ENCODE measurements at regions not wholly inside any gene's neighbourhood (a gene's known extent, or its start where the extent isn't known, plus 50 kb on each side); places are given as distances from the start of the nearest gene placed in this dataset.

- DNase-seq (ENCODE audit: low read depth) = no peak
Observed at GRCh38 chr13:59111751-59112171, 1052.0 kb downstream of the DIAPH3 start.

DNA sequence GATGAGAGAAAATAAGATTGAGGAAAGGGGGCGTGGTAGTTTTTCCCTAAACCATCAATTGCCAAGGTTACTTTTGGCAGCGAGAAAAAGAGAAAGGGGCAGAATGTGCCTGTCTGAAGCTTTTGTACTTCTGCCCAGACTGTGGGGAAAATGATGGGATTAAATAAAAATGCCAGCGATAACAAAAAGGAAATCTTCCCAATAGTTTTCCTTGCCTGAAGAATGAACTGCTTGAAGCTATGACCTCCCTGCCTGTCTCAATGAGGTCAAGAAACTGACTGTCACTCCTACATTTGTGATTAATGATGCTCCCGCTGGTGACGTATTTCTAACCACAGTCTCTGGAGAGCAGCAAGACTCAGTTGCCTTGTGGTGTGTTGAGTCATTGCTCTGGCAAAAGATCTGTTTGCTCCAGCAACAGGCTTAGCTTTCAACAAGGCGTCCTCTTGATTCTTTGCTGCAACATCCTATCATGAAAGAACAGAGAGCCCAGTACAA, 1051.5 kb downstream of the DIAPH3 start:
- no peak for DNase-seq (ENCODE audit: low read depth)

DNA sequence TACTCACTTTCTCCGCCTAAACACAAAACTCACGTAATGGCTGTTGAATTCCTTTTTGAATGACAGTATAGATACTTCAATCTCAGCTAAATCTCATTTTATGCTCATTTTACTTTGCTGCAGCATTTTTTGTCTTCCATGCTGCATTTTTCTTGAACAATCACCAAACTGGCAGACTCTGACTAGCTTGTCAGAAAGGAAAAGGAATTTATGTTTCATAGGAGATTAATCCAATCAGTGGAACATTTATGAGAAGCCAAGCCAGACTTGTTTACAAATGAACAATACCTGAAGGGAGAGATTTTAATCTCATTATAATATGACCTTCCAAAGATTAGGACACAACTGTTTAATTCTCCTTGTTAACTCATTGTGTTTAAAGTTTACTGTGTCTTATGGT, 1044.3 kb downstream of the DIAPH3 start:
- DNase-seq (ENCODE audit: low read depth) = no peak

DNA sequence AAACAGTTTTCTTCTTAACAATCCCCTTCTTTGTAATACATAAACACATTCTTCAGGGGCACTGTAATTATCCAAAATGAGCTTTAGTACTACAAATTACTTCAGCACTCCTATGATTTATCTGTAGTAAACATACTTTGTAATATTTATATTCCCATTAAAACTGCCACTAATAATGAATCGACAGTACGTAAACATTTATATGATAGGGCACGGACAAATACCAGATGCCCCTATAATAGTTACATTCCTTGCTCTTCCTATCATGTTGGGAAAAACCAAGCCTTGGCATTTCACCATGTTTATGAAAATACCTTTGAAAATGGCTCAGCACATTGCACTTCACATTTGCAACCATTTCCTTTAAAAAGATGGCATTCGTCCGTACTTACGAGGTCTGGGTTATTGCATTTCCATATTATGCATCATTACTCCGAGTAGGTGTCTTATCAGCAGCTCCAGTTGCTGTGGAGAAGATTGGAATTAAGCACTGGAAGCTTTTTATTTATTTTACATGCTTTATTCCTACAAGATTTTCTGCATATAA, 1043.4 kb downstream of the DIAPH3 start:
- no peak for DNase-seq (ENCODE audit: low read depth)

DNA sequence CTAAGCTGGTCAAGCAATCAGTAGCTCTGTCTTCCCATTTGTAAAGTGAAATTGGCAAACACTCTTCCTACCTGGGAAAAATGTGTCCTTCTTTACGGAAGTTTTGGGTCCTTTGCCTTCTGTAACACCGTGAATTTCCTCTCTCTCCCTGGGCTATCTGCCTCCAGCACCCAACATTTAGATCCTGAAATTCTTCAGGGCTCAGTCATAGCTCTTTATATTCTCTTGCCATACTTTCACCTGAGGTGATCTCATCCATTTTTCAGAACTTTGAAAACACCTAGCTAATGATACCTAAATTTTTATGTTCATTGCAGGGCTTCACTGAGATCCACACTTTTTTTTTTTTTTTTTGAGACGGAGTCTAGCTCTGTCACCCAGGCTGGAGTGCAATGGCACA, 1042.2 kb downstream of the DIAPH3 start:
- no peak for DNase-seq (ENCODE audit: low read depth)

DNA sequence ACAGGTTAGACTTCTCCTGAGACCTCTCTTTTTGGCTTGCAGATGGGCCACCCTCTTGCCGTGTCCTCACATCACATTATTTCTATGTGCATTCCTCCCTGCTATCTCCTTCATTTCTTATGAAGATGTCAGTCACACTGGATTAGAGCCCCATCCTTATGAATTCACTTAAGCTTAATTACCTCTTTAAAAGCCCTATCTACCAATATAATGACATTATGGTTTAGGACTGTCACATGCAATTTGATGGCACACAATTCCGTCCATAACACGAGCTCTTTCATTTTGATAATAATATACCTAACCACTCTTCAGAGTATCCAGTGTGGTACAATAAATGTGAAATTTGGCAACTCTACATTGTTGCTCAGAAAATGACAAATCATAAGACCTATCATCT, 1037.3 kb downstream of the DIAPH3 start:
- no peak for DNase-seq (ENCODE audit: low read depth)

- DNase-seq (ENCODE audit: low read depth) = no peak
Observed at GRCh38 chr13:59133903-59134302, 1029.8 kb downstream of the DIAPH3 start.

GRCh38 chr13:59144700-59145099, 1019.0 kb downstream of the DIAPH3 start:
- no peak for DNase-seq (ENCODE audit: low read depth)

DNA sequence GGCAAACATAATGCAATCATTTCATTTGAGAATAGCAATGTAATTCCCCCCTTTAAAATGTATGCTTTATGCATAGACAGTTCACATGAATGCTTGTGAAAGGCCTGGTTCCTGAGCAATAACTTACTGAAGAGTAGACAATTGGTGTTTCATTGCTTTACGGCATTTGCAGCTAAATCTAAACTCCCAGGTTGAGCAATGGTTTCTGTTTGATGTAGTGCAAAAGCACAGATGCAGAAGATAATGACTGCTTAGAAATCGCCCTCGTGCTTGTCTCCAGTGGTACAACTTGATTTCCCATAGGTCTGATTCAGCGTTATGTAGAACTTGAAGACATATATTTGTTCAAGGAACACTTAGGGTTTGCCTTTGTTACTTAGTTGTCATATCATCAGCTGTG, 1018.3 kb downstream of the DIAPH3 start:
- DNase-seq (ENCODE audit: low read depth) = no peak

DNA sequence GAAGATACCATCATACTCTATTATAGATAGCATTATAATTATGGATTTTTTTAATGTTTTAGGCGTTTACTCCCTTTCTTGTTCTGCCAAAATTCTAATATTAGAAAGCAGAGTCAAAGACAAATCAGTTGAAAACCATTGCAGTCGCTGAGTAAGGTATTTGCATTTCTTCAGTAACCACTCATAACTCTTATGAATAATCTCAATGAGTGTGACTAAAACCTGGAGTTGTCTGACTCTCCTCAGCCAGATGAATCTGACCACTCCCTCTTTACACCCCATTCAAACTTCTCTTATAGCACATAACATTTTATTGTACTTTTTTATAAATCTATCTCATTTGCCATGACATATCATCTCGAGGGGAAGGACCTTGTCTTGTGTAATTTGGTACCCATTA, 1006.5 kb downstream of the DIAPH3 start:
- DNase-seq (ENCODE audit: low read depth) = no peak

DNA sequence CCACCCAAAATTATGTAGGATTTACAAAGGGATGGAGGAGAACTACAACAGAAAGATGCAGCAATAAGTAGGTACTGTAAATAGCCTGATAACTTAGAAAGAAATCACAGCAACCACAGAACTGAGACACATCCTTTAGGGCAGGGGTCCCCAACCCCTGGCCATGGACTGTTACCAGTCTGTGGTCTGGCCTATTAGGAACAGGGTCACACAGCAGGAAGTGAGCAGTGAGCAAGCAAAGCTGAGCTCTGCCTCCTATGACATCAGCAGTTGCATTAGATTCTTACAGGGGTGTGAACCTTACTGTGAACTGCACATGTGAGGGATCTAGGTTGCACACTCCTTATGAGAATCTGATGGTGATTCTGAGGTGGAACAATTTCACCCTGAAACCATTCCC, 997.6 kb downstream of the DIAPH3 start:
- DNase-seq (ENCODE audit: low read depth) = no peak

DNA sequence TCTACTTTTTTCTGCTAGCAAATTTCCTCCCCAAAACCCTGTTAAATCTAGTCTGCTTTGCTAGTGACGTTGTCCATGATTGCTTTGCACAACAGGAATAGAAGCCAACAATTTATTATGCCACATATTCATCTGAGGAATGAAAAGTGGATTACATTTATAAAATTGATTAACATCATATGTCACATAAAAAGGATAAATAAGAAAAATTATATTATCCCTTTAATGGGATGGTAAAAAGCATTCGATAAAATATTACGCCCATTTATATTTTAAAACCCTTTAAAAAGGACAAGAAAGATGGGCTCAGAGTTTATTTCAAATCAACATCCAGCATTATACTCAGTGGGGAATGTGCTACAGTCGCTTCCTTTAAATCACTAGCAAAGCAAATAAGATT, 991.7 kb downstream of the DIAPH3 start:
- no peak for DNase-seq (ENCODE audit: low read depth)

DNA sequence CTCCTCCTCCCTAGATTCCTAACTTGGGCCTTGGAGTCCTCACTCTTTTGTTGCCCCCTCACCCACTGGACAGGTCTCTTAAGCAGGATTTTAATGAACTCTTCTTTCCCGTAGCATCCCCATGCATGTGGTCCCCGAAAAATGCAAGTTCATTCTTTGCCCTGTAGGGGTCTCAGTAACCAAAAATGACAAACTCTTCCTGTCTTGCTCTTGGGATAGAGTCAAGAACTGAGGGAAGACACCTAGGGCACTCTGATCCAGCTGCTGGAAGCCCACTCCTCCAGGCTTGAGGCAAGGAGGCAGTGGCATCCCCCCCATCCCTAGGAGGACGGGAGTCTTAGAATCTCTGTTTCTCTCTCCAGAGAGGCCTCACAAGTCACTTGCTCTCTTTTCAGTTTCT, 987.0 kb downstream of the DIAPH3 start:
- DNase-seq (ENCODE audit: low read depth) = no peak

DNA sequence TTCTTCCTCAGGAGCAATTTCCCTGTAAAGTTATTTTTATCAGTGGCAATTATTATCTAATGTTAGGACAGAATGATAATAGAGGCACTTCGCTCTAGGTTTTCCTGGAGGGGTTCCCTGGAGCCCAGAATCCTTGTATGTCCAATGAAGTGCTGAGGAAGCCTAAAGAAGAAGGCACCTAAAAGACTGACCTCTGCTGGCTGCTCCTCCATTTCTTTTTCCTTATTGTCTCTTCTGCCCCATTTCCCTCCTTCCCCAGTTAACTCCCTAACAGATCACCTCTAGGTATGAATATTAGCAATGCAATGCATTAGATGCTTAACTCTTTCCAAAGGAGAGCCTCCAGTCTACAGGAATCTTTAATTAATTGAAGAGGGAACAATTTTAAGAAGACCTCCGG, 985.4 kb downstream of the DIAPH3 start:
- DNase-seq (ENCODE audit: low read depth) = no peak

GRCh38 chr13:59182241-59182640, 981.5 kb downstream of the DIAPH3 start:
- DNase-seq (ENCODE audit: low read depth) = no peak

- DNase-seq (ENCODE audit: low read depth) = no peak
Observed at GRCh38 chr13:59197397-59197796, 966.3 kb downstream of the DIAPH3 start.

GRCh38 chr13:59201841-59202240, 961.9 kb downstream of the DIAPH3 start:
- no peak for DNase-seq (ENCODE audit: low read depth)

- DNase-seq (ENCODE audit: low read depth) = no peak
Observed at GRCh38 chr13:59203855-59204254, 959.9 kb downstream of the DIAPH3 start.

DNA sequence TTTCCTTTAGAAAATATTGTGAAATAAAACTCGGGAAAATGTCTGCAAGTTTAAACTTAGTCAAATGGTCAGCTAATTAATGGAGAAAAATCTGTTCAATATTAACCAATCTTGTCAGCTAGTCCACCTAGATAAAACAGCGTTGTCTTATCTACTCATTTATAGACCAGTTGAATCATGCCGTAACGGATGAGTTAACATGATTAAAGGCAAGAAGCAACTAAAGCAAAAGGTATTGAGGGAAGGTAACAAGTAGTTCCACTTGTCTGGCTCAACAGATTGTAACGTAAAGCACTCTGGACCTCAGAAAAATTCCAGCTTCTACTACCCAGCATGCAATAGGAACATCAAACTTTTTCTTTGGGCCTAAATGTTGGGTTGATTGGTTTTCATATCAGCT, 958.2 kb downstream of the DIAPH3 start:
- DNase-seq (ENCODE audit: low read depth) = no peak

DNA sequence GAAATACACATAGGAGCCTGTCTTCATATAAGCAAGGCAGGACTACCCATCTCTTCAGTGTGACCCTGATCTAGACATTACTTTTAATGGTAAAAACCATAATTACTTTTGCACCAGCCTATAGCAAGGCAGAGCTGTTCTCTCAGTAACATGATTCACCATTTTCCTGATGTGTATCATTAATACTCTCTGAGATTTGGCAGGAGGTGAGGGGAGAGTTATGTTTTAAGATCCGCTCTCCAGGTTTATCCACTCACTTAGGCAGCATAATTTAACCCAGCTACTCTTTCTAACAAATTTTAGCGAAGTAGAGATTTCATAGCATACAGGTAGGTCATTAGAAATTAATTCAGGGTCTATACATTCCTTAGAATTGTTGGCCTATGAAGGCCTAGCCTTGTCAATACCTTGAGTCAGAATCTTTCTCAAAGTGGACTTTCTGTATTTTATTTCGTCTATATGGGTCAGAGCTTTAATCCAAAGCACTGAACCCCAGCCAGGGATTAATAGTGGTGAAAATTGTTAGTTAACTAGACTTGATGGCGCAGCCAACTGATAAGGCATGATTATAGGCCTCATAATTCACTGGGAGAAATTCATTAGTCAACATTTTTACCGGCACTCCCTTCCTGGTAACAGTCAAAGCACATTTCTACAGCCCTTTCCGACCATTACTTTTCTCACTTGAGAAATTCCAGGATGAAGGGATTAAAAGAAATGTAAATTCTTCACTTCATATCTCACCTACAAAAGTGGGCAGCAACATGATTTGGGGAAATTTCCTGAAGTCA, 955.1 kb downstream of the DIAPH3 start:
- DNase-seq (ENCODE audit: low read depth) = no peak

GRCh38 chr13:59210543-59210942, 953.2 kb downstream of the DIAPH3 start:
- DNase-seq (ENCODE audit: low read depth) = no peak

GRCh38 chr13:59211606-59212005, 952.1 kb downstream of the DIAPH3 start:
- DNase-seq (ENCODE audit: low read depth) = no peak

- DNase-seq (ENCODE audit: low read depth) = no peak
Observed at GRCh38 chr13:59229401-59229800, 934.3 kb downstream of the DIAPH3 start.

- no peak for DNase-seq (ENCODE audit: low read depth)
Observed at GRCh38 chr13:59229861-59230260, 933.9 kb downstream of the DIAPH3 start.
